Non-pigmented ciliary epithelial cell (primary cell): ENCODE measurements at regions not wholly inside any gene's neighbourhood (a gene's known extent, or its start where the extent isn't known, plus 50 kb on each side); places are given as distances from the start of the nearest gene placed in this dataset.
"Not testable (repeated sequence)": the region's sequence is repeated elsewhere in the genome, so short reads cannot be mapped to it uniquely, and the experiment has no call there.

Experiments used
- DNase-seq: peaks from one replicate; pipeline ENCODE4 v3.0.0-alpha.2; 2010; ENCODE audit warnings: low read depth

DNA sequence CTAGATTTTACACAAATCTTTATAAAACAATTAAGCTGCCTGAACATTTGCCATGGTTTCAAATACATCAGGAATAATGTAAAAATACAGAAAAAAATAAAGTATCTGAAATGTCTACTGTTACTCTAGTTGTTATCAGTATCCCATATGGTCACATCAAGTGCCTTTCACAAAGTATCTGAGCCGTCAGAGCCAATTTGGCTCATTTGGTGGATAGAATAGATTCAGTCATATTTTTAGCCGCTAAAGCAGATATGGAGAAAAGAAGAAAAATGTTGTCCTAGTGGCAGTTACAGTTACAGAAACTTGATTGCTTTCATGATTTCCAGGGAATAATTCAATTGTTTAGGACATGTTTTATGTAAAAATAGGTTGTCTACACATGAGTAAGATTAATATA, 641.1 kb downstream of the RAPGEF2 start:
- DNase-seq: no peak

DNA sequence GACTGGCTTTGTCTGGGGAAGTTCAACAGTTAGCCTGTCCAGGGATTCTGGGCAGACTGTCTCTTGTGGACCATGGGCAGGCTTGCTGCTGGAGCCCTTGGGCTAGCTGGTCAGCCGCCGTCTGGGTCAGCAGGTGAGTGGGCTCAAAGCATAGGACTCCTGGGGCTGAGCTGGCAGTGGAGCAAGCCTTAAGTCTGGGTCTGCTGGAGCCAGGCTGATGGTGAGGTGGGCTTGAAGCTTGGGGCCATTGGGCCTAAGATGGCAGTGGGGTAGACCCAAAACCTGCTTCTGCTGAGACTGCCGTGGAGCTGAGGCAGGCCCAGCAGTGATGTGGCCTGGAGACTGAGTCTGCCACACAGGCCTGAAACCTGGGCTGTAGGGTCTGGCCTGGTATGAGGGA, 645.1 kb downstream of the RAPGEF2 start:
- no peak for DNase-seq

DNA sequence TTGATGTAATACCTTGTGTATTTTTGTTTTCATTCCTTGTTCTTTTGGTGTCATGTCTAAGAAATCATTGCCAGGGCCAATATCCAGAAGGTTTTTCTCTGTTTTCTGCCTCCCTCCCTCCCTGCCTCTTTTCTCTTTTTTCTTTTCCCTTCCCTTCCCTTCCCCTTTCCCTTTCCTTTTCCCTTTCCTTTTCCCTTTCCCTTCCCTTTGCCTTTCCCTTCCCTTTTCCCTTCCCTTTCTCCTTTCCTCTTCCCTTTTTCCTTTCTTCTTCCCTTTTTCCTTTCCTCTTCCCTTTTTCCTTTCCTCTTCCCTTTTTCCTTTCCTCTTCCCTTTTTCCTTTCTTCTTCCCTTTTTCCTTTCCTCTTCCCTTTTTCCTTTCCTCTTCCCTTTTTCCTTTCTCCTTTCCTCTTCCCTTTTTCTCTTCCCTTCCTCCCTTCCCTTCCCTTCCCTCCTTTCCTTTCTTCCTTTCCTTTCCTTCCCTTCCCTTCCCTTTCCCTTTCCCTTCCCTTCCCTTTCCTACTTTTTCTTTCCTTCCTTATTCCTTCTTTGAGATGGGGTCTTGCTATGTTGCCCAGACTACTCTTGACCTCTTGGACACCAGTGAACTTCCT, 646.1 kb downstream of the RAPGEF2 start:
- no peak for DNase-seq

DNA sequence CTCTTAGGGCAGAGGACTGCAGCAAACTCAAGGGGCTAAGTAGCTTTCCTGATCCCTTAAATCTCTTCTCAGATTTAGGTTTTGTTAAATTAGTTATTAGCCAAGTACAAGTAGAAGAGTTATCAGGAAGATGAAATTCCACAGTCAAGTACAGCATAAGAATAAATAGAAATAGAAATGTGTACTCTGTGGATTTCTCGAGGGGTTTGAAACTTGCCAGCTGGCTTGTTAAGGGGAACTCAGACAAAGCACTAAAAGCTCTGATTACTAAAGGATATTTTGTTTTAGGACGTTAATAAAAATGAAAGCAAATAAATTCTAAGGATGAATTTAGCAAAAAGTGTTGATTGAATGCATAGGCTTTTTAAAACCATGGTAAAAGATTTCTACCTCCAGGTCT, 654.6 kb downstream of the RAPGEF2 start:
- no peak for DNase-seq

DNA sequence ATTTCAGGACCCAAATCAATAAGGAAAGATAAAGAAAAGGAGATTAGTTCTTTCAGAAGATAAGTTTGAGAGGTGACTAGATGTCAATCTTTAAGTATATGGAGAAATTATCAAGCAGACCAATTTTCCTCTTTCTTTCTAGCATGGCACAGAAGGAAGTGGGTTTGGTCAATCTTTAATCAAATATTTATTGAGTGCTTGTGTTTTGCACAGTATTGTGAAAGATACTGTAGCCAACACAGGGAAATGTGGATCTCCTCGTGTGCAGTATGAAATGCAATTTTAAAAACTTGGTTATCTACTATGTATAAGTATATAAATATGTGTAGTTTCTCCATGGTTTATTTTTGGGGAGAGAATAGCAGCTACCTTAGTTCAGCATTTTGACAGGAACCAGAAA, 655.2 kb downstream of the RAPGEF2 start:
- no peak for DNase-seq

DNA sequence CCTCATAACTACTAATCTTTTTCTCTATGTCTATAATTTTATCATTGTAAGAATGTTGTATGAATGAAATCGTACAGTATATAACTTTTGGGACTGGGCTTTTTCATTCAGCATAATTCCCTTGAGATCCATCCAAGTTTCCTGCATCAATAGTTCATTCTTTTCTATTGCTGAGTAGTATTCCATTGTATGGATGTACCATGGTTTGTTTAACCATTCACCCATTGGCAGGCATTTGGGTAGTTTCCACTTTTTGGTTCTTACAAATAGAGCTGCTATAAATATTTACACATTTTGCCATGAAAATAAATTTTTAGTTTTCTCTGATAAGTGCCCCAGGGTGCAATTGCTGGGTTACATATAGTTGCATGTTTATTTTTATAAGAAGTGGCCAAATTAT, 659.8 kb downstream of the RAPGEF2 start:
- DNase-seq: no peak

DNA sequence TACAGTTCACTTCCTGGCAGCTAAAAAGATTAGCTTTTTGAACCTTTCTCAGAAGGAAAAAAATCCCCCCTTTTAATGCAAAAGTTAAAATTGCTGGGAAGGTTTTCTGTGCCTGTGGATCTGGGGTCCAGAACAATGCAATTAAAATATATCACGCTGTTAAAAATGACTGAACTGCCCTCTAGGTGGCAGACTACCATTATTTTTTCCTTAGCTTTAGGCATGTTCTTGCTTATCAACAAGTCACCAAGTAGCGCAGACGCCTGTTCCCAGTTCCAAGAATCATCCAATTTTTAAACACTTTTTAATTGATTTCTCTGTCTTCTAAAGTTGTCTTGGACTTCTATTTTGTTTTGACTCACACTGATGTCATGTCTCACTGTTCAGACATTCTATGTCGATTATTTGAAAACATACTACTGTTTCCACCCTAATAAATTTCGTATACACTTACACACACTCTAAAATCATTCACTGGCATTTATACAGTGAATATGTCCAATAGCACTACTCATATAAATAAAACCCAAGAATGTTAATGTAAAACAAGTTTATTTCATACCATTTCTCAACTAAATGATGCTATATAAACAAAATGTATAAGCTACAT, 661.6 kb downstream of the RAPGEF2 start:
- peak; percentile 30 for DNase-seq

DNA sequence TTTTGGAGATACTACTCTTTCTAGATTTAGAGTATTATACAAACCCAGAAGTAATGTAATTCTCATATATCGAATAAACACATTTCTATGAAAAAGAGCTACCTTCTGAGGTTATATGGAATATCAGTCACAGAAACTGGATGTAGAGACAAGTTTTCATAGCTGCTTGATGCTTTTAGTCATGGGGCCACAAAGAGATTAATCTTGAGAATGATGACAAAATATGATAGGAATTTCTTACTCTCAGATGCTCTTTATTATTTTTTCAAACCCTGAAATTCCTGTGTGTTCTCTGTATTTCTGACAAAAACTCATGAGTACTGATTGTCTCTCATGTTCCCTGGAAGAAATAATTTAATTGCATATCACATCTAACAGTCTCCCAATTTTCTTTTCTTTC, 662.5 kb downstream of the RAPGEF2 start:
- peak; percentile 32 for DNase-seq

DNA sequence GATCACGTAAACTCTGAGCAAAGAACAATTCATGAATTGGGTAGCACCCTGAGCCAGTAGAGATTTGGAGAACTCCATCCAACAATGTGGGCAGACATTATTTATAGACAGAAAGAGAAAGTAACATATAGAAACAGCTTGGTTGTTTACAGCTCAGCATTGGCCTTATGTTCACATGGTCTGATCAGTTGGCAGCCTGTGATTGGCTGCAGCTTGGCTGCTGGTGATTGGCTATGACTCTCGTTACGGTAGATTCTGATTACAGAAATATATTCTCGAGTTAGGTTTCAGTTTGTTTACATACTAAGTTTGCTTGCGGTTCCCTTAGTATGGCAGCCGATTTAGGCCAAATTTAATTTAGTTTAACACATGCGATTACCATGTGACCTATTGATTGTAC, 663.4 kb downstream of the RAPGEF2 start:
- no peak for DNase-seq

DNA sequence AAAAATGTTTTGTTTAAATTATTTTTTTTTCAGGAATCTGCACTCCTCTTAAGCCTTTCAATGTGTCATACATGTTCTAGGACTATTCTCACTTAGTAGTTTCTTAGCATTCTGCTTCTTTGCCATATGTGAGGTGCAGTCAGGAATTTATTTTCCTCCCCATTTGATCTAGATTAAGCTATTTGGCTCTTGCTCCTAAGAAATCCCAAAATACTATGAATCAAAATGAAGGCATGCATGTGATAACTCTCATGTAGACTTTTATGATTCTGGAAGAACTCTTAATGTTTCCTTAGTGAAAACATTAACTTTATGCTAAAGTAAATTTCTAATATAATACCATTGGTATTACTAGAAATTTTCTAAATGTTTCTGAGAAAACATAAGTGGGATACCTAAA, 664.5 kb downstream of the RAPGEF2 start:
- DNase-seq: no peak

DNA sequence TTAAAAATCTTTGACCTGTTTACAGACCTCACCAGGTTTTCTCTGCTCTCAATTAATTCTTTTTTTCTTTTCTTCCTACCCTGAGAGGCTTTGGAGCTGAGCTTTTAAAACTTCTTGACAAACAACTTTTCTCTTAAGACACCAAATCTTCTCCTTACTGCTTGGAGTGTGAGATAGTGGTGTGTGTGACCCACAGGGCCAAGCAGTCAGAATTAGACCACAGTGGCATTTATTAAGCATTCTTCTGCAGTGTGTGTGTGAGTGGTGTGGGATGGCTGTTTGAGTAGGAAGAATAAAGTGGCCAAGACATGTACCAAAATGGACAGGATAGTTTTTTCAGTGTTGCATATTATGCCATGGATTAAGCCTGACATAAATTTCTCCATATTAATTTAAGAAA, 665.1 kb downstream of the RAPGEF2 start:
- DNase-seq: peak; percentile 52

DNA sequence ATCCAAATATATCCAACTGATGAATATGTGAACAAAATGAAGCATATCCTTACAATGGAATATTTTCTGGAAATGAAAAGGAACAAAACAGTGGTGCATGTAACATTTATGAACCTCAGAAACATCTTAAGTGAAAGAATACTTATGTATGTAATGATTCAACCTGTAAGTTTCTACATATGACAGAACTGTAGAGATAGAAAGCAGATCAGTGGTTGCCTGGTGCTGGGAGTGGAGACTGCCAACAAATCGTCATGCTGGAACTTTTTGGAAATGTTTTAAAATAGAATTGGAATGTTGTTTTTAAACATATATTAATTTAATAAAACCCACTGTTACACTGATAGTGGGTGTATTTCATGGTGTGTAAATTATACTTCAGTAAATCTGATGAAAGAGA, 667.5 kb downstream of the RAPGEF2 start:
- no peak for DNase-seq

DNA sequence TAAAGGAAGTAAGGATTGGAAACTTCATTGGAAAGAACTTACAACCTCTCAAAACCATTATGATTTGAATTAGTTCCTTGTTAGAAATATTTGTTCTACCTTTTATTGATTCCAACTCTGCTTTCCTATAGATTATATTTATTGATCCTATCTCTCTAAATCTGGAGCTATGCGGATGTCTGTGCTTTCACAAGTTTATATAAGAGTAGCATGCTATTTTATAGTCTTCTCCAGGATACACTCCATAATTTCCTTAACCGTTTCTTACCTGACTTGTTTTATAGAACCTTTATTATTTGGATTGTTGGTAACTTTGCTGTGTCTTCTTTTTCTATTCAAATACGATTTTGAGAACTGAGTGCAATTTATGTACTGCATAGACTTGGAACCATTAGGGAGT, 668.1 kb downstream of the RAPGEF2 start:
- DNase-seq: no peak

DNA sequence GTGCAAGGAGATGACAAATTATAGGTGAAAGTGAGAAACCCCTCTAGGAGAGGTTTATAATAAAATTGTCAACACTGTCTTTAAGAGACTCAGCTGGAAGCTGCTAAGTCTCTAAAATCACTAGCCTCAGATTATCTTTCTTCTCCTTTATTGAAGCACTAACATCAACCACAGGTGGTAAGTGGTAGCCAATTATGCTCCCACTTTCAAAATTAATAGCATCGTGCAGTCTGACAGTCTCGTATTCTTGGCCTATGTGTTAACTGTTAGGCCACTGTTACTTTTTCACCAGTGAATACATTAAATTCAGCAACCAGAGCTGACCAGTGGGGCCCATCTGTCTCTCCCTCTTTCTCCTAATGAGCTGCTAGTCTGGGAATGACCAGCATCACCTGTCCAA, 674.1 kb downstream of the RAPGEF2 start:
- DNase-seq: no peak

DNA sequence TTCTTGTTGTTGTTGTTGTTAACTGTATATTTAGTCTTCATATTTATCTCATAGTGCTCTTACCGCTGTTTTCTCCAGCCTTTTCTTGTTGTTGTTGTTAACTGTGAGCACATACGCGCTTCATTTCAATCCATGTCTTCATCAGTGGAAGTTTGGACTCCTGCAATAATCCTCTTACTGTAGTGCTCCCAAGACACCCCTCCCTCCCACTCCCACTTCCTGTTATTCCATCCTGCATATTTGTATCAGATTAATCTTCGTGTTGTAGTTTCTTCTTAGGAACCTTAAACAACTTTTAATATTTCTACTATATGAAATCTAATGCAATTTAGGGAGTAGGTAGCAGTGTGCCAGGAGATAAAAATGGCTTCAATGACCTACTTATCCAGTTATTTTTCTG, 674.8 kb downstream of the RAPGEF2 start:
- DNase-seq: no peak

DNA sequence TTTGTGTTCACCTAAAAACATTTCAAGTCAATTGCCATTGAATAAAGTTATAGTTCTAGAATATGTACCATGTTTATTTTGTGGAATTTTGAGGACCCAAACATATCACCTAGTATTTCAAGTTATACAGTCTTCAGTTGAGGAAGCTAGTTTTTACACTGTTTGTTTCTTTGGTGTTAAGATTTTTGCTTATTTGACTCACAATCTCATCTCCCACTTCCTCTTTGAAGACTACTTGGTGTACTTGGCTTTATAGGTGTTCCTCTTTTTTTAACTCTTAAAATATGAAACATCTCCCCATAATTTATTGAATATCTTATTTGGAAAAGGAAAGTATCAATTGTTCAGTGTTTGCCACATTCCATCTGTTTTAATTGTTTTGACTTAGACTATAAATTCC, 675.4 kb downstream of the RAPGEF2 start:
- DNase-seq: no peak

DNA sequence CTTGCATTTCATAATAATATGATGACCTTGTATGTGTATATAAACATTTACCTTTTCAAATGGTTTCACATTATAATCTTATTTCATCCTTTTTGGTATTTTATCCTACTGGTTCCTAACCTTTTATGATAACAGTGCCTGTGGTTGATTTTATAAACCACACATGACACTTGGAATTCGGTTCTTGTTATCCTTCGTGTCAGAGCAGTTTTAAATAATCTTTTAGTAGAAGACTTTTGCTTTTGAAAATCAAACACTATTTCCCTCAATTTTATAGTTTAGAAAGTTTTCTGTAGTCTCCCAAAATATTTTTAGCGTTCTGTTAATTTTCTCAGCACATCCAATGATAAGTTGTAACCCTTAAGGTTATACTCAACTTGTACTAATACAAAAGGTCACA, 676.8 kb downstream of the RAPGEF2 start:
- DNase-seq: no peak

DNA sequence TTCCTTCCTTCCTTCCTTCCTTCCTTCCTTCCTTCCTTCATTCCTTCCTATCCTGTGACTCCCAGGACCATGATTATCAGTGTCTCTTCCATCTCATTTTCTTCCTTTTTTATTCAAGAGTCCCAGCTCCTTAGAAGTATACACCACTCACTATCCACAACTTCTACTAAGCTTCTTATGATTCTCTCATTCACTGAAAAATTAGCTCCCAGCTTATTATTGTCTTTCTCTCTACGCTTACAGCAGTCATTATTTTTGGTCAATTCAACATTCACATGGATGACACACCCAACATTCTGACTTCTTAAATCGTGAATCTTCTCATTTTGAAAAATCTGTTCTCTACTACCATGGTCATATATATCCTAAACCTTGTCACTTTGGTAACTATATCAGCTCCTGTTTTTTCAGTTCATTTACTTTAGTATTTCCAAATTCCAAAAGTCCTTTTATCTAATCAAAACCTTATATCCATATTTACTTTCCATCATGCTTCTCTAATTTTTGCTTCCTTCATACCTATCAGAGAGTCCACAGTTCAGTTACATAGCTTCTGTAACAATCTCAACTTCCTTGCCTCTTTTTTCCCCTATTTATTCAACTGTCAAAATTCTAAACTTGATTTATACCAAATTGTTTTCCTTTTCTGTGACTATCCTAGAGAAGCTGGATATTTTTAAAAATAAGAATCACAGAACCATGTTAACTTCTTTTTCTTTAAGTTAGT, 677.5 kb downstream of the RAPGEF2 start:
- DNase-seq: no peak

DNA sequence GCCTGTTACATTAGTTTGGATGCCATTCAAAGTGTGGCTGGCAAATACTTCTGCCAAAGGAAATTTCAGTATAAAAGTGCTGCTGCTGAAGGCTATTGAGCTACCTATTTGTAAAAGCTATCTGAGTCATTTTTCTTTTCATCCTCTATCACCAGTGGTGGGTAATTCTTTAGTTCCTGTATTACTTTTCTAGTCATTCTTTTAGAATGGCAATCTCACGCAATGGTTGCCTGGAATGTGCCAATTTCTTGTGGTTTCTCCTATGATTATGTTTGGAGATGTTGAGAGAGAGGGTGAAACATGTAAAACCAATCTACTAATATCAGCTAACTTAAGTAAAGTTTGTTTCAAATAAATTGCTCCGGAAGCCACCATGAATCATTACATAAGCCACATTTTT, 685.0 kb downstream of the RAPGEF2 start:
- DNase-seq: peak; percentile 18

DNA sequence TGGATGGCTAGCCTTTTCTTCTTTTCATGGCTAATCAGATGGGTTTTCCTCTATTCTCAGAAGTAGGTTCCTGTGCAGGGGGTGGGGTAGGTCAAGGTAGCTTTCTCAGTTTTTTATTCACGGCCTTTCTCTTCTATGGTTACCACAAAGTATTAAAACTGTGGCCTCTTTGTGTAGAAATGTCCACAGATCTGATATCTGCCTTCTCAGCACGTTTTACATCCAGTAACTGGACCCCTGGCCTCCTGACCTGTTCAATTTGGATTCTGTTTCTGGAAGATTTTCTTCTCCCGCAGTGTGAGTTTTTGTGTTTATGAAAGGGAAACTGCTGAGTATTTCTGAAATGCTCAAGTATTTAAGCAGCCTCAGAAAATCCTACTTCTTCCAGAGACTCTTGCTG, 688.5 kb downstream of the RAPGEF2 start:
- DNase-seq: no peak

DNA sequence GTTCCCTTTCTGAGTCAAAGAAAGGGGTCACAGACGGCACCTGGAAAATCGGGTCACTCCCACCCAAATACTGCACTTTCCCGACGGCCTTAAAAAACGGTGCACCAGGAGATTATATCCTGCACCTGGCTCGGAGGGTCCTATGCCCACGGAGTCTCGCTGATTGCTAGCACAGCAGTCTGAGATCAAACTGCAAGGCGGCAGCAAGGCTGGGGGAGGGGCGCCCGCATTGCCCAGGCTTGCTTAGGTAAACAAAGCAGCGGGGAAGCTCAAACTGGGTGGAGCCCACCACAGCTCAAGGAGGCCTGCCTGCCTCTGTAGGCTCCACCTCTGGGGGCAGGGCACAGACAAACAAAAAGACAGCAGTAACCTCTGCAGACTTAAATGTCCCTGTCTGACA, 701.7 kb downstream of the RAPGEF2 start:
- not testable (repeated sequence) for DNase-seq

DNA sequence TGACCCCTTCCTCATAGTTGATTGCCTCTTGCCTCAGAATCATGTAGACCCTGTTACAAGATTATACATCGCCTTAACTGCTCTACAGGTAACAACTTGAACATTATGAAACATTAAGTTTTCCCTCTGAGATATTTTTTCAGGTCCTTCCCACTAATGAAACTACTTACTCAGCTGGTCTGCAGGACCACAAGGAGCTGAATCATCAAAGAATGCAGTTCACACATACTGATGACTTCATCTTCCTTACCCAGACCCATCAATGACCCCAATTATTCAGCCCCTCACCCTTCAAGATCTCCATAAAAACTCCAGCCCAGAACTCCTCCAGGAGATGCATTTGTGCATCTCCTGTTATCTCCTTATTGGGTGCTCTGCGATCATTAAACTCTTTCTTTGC, 720.9 kb downstream of the RAPGEF2 start:
- peak; percentile 64 for DNase-seq

DNA sequence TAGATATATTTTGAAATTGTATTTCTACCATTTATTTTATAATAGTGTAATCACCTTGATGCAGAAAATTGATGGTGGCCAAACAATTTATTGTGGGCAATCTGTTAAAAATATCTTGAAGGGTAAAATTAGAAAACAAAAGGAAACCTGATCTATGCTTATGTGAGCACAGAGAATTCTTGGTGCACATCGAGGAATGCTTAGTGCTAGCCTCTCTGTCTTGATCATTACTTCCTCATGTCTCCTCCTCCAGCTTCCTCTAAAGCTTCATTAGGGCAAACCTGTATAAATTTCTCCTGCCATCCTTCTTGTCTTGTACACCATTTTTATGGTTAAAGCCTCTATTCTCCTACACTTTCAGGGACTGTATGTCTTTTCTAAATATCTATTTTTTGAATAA, 725.8 kb downstream of the RAPGEF2 start:
- no peak for DNase-seq

DNA sequence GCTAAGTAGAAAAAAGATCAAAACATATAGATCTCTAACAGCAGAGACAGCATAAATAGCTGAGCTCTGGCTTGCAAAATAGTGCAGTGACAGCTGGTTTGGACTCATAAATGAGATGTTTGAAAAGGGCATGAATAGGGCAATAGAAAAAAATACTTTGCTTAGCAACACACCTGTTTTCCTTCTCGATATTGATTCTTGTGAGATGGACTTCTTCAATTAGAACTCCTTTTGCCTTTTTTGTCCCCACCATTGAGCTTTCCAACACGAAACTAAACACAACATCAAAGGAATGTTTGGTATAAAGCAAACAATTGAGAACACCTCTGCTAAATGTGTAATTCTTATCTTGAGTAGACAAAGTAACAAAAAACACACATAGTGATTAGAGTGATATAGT, 726.3 kb downstream of the RAPGEF2 start:
- DNase-seq: no peak
